ENCODE measurements at regions not wholly inside any gene's neighbourhood (a gene's known extent, or its start where the extent isn't known, plus 50 kb on each side); places are given as distances from the start of the nearest gene placed in this dataset.
A peak's percentile ranks its signal among the peaks of the same experiment; 100 is the strongest.

GRCh38 chr9:650362-650761 is 191.1 kb upstream of the DMRT1 start:
- TF ChIP-seq CTCF (IDR thresholded peaks at IDR 0.05) = no peak
- no peak for TF ChIP-seq POLR2A (IDR thresholded peaks at IDR 0.05)
- H3K27ac ChIP-seq = peak overlapping the region; percentile 18 to 31
- H3K4me3 ChIP-seq = peak overlapping the region in 1 of 2 donors; percentile 2
- no peaks in the 10 kb centered on the region for H3K9me3 ChIP-seq
- no peak for DNase-seq
- H3K36me3 ChIP-seq = no peaks in the 10 kb centered on the region
- intact Hi-C loops (cut with DNase I; ENCODE audit: low total_unique reads) = no loop called here
- H3K4me1 ChIP-seq = no peaks in the 10 kb centered on the region
- no peaks in the 10 kb centered on the region for H3K27me3 ChIP-seq

GRCh38 chr9:651371-651770 is 190.1 kb upstream of the DMRT1 start:
- Histone ChIP-seq H3K27ac (no peak overlapping the region), H3K9me3 (no peaks in the 10 kb centered on the region), H3K27me3 (no peaks in the 10 kb centered on the region), H3K4me3 (no peak overlapping the region), H3K4me1 (peaks cover 0 to 3% of the 10 kb centered on the region in 2 donors), H3K36me3 (no peaks in the 10 kb centered on the region)
- no peak for DNase-seq
- intact Hi-C loops (cut with DNase I; ENCODE audit: low total_unique reads) = no loop called here
- TF ChIP-seq CTCF (IDR thresholded peaks at IDR 0.05) = no peak
- no peak for TF ChIP-seq POLR2A (IDR thresholded peaks at IDR 0.05)

- intact Hi-C loops (cut with DNase I; ENCODE audit: low total_unique reads) = no loop called here
- Histone ChIP-seq H3K4me3 (no peak overlapping the region), H3K27ac (peak overlapping the region in 1 of 2 donors; percentile 19), H3K36me3 (no peaks in the 10 kb centered on the region), H3K27me3 (no peaks in the 10 kb centered on the region), H3K9me3 (no peaks in the 10 kb centered on the region), H3K4me1 (peaks cover 0 to 3% of the 10 kb centered on the region in 2 donors)
- no peak for TF ChIP-seq POLR2A (IDR thresholded peaks at IDR 0.05)
- TF ChIP-seq CTCF (IDR thresholded peaks at IDR 0.05) = no peak
- DNase-seq = no peak
These were observed 188.6 kb upstream of the DMRT1 start for GRCh38 chr9:652914-653313.

- Histone ChIP-seq H3K27me3 (no peaks in the 10 kb centered on the region), H3K27ac (peak overlapping the region in 1 of 2 donors; percentile 19), H3K4me3 (no peak overlapping the region), H3K4me1 (peaks cover 0 to 3% of the 10 kb centered on the region in 2 donors), H3K9me3 (no peaks in the 10 kb centered on the region), H3K36me3 (no peaks in the 10 kb centered on the region)
- intact Hi-C loops (cut with DNase I; ENCODE audit: low total_unique reads) = no loop called here
- TF ChIP-seq CTCF (IDR thresholded peaks at IDR 0.05) (no peak), POLR2A (IDR thresholded peaks at IDR 0.05) (no peak)
- no peak for DNase-seq
These were observed 188.1 kb upstream of the DMRT1 start for GRCh38 chr9:653421-653820.

- Histone ChIP-seq H3K9me3 (no peaks in the 10 kb centered on the region), H3K4me1 (peaks cover 0 to 3% of the 10 kb centered on the region in 2 donors), H3K27ac (peak overlapping the region in 1 of 2 donors; percentile 19), H3K4me3 (no peak overlapping the region), H3K36me3 (no peaks in the 10 kb centered on the region), H3K27me3 (no peaks in the 10 kb centered on the region)
- no peak for DNase-seq
- intact Hi-C loops (cut with DNase I; ENCODE audit: low total_unique reads) = no loop called here
- TF ChIP-seq POLR2A (IDR thresholded peaks at IDR 0.05) = no peak
- TF ChIP-seq CTCF (IDR thresholded peaks at IDR 0.05) = no peak
These were observed 187.6 kb upstream of the DMRT1 start for GRCh38 chr9:653856-654387.
